ENCODE measurements at regions not wholly inside any gene's neighbourhood (a gene's known extent, or its start where the extent isn't known, plus 50 kb on each side); places are given as distances from the start of the nearest gene placed in this dataset.
A peak's percentile ranks its signal among the peaks of the same experiment; 100 is the strongest.

DNA sequence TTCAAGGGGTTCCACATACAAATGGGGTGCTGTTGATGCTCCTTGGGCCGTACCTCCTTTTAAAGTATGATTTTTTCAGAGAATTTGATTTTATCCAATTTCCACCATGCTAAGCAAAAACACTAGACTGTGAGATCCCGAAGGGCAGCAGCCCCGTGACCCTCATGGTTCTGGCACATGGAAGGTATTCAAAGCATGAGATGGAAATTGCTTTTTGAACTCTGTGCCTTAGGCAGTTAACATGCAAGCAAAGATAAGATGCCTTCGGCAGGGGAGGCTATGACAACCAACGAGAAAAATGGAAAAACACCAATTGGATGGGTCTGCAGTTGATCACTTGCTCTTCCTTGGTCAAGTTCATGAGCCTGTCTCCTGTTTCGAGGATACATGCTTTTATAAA, 120.8 kb upstream of the DIO3 start:
- no peak overlapping the region for H3K27ac Mint-ChIP-seq
- no peaks in the 10 kb centered on the region for H3K36me3 Mint-ChIP-seq (ENCODE audit: low read depth)
- TF ChIP-seq, protein P1, sequence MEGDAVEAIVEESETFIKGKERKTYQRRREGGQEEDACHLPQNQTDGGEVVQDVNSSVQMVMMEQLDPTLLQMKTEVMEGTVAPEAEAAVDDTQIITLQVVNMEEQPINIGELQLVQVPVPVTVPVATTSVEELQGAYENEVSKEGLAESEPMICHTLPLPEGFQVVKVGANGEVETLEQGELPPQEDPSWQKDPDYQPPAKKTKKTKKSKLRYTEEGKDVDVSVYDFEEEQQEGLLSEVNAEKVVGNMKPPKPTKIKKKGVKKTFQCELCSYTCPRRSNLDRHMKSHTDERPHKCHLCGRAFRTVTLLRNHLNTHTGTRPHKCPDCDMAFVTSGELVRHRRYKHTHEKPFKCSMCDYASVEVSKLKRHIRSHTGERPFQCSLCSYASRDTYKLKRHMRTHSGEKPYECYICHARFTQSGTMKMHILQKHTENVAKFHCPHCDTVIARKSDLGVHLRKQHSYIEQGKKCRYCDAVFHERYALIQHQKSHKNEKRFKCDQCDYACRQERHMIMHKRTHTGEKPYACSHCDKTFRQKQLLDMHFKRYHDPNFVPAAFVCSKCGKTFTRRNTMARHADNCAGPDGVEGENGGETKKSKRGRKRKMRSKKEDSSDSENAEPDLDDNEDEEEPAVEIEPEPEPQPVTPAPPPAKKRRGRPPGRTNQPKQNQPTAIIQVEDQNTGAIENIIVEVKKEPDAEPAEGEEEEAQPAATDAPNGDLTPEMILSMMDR (IDR thresholded peaks at IDR 0.05) = no peak
- CTCF ChIA-PET = no interaction called here
- POLR2A ChIA-PET = no interaction called here
- intact Hi-C loops (cut with micrococcal nuclease) = no loop called here
- H3K9me3 Mint-ChIP-seq = no peaks in the 10 kb centered on the region
- no peak for DNase-seq
- H3K4me3 Mint-ChIP-seq = no peak overlapping the region
- ATAC-seq = no peak
- peaks cover 67% of the 10 kb centered on the region for H3K27me3 Mint-ChIP-seq
- peaks cover 24% of the 10 kb centered on the region for H3K4me1 Mint-ChIP-seq (ENCODE audit: low read depth)

DNA sequence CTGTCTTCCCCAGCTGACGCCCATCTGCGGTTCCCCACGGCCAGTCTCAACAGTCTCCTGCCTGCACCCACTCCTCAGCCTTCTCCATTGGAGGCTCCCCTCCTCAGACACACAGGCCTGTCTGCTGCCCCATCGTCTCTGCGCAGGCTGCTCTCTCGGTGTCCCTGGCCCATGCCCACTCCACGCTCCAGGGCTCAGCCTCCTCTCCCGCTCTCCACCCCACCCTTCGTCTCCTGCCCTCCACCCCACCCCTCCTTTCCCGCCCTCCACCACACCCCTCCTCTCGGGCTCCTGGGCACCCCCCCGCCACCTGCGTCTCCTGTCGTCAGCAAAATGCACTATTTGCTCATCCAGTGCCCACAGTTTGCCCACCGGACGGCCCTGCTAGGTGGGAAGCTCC, 119.6 kb upstream of the DIO3 start:
- ATAC-seq (no peak), DNase-seq (no peak)
- H3K9me3 Mint-ChIP-seq = no peaks in the 10 kb centered on the region
- no peaks in the 10 kb centered on the region for H3K36me3 Mint-ChIP-seq (ENCODE audit: low read depth)
- H3K4me1 Mint-ChIP-seq (ENCODE audit: low read depth) = peaks cover 24% of the 10 kb centered on the region
- intact Hi-C loops (cut with micrococcal nuclease) = no loop called here
- POLR2A ChIA-PET = no interaction called here
- H3K27me3 Mint-ChIP-seq = peaks cover 69% of the 10 kb centered on the region
- CTCF ChIA-PET = no interaction called here
- no peak overlapping the region for H3K27ac Mint-ChIP-seq
- TF ChIP-seq, protein P1 (IDR thresholded peaks at IDR 0.05) = no peak
- no peak overlapping the region for H3K4me3 Mint-ChIP-seq

DNA sequence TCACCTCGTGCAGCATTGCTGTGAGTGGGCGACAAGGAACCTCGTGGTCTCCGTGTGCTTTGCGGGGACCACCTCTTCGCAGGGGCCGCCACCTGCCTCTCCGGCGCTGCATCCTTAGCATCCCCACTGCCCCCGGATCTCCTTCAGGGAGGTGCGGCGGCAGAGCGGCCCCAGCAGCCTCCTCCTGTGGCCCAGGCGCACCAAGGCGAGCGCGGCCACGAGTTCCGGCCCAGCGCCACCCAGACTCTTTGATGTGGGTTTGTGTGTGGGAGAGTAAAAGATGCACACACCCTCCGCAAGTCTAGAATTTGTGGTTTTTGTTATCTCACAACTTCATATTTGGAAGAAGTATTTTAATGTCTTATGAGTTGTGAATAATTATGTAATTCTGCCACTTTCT, 118.8 kb upstream of the DIO3 start:
- Mint-ChIP-seq H3K27ac (no peak overlapping the region), H3K4me1 (ENCODE audit: low read depth) (peaks cover 24% of the 10 kb centered on the region), H3K9me3 (no peaks in the 10 kb centered on the region), H3K27me3 (peaks cover 72% of the 10 kb centered on the region), H3K36me3 (ENCODE audit: low read depth) (no peaks in the 10 kb centered on the region), H3K4me3 (no peak overlapping the region)
- ChIA-PET POLR2A (no interaction called here), CTCF (no interaction called here)
- DNase-seq (peak; percentile 80), ATAC-seq (peak; percentile 80)
- intact Hi-C loops (cut with micrococcal nuclease) = no loop called here
- TF ChIP-seq, protein P1 (IDR thresholded peaks at IDR 0.05) = no peak

DNA sequence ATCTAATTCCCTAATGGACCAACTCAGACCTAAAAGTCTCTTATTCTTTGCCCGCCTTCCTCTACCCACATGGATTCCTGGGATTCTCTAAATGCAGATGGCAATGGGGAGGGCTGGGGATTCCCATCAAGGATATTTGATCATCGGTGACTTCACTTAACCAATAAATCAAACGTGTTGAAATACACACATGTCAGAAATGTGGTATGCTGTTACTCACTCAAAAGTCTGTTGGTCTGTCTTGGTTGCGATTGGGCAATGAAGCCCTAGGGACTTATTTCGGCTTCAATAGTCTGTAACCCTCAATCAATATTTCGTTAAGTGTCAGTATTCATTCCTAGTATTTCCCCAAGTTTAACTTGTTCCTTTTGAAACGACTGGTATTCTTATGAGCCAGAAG, 117.2 kb upstream of the DIO3 start:
- ChIA-PET CTCF (no interaction called here), POLR2A (no interaction called here)
- intact Hi-C loops (cut with micrococcal nuclease) = no loop called here
- H3K9me3 Mint-ChIP-seq = no peaks in the 10 kb centered on the region
- peaks cover 24% of the 10 kb centered on the region for H3K4me1 Mint-ChIP-seq (ENCODE audit: low read depth)
- no peaks in the 10 kb centered on the region for H3K36me3 Mint-ChIP-seq (ENCODE audit: low read depth)
- TF ChIP-seq, protein P1 (IDR thresholded peaks at IDR 0.05) = no peak
- H3K4me3 Mint-ChIP-seq = no peak overlapping the region
- DNase-seq = no peak
- no peak for ATAC-seq
- H3K27ac Mint-ChIP-seq = no peak overlapping the region
- peaks cover 77% of the 10 kb centered on the region for H3K27me3 Mint-ChIP-seq

DNA sequence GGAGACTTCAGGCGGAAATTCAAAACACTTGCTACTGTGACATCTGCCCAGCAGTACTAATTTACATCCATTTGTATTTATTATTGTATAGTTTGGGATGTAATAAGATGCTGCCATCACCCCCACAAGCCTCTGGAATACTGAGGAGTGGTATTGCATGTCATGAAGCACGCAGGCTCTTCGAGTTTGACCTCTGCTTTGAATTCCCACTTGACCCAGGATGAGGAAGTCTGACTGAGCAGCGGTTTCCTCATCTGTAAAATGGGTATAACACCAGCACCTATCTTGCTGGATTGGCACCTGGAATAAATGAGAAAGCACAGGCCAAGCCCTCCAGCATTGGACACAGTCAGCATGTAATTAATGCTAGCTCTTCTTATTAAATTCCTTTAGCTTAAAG, 116.0 kb upstream of the DIO3 start:
- CTCF ChIA-PET = interaction anchor here (1.0 kb wide), 1 partner anchor 64 kb away, joined by 3 read pairs; no protein-coding TSS in a partner anchor
- intact Hi-C loops (cut with micrococcal nuclease) = no loop called here
- H3K4me3 Mint-ChIP-seq = no peak overlapping the region

More for the DNA sequence above, 116.0 kb upstream of the DIO3 start:
- Mint-ChIP-seq H3K36me3 (ENCODE audit: low read depth) (no peaks in the 10 kb centered on the region), H3K4me1 (ENCODE audit: low read depth) (peaks cover 24% of the 10 kb centered on the region), H3K9me3 (no peaks in the 10 kb centered on the region), H3K27ac (no peak overlapping the region), H3K27me3 (peaks cover 80% of the 10 kb centered on the region)
- DNase-seq (no peak), ATAC-seq (no peak)
- POLR2A ChIA-PET = no interaction called here
- TF ChIP-seq, protein P1 (IDR thresholded peaks at IDR 0.05) = no peak
